ENCODE measurements at regions not wholly inside any gene's neighbourhood (a gene's known extent, or its start where the extent isn't known, plus 50 kb on each side); places are given as distances from the start of the nearest gene placed in this dataset.

GRCh38 chr7:21104124-21104500, 317.4 kb upstream of the SP8 start:
- TF ChIP-seq CTCF (IDR thresholded peaks at IDR 0.05; ENCODE audit: borderline replicate concordance, extremely low read depth, low read length, poor library complexity, severe bottlenecking) (no peak), EZH2 (IDR thresholded peaks at IDR 0.05; ENCODE audit: borderline replicate concordance, low read depth, low read length, severe bottlenecking) (no peak)

All from DND-41 (cell line).